Skeletal muscle satellite cell (primary cell): ENCODE measurements at regions not wholly inside any gene's neighbourhood (a gene's known extent, or its start where the extent isn't known, plus 50 kb on each side); places are given as distances from the start of the nearest gene placed in this dataset.

Source experiments
- H3K27me3 ChIP-seq: 2 replicates; pipeline ENCODE4 v1.7.0; 2013; ENCODE audit warnings: low read length; ENCODE audit not compliant: control insufficient read depth, insufficient read depth
- H3K36me3 ChIP-seq: 2 replicates; pipeline ENCODE4 v1.7.0; 2013; ENCODE audit warnings: mild to moderate bottlenecking, control low read depth, low read length; ENCODE audit not compliant: insufficient read depth
- H3K4me1 ChIP-seq: 2 replicates; pipeline ENCODE4 v1.7.0; 2013; ENCODE audit warnings: low read length; ENCODE audit not compliant: control insufficient read depth, insufficient read depth
- H3K4me2 ChIP-seq: 2 replicates; pipeline ENCODE4 v1.7.0; 2013; ENCODE audit warnings: mild to moderate bottlenecking, low read length
- H3K4me3 ChIP-seq: 2 replicates; pipeline ENCODE4 v1.7.0; 2013; ENCODE audit warnings: low read length
- H3K9ac ChIP-seq: 2 replicates; pipeline ENCODE4 v1.7.0; 2013; ENCODE audit warnings: mild to moderate bottlenecking, low read depth, low read length, moderate library complexity
- H3K9me3 ChIP-seq: replicated peaks from 2 replicates; pipeline ENCODE4 v1.7.0; 2013; ENCODE audit warnings: mild to moderate bottlenecking, control low read depth, low read length

GRCh38 chrX:107537815-107538214, 88.4 kb downstream of the FRMPD3 start:
- H3K36me3 ChIP-seq, result no peaks in the 10 kb centered on the region

GRCh38 chrX:107541244-107541643, 87.1 kb upstream of the PRPS1 start:
- H3K9me3 ChIP-seq, result no peaks in the 10 kb centered on the region
- H3K27me3 ChIP-seq, result peaks cover 17% of the 10 kb centered on the region
- no peak overlapping the region for H3K9ac ChIP-seq
- H3K36me3 ChIP-seq, result no peaks in the 10 kb centered on the region
- no peak overlapping the region for H3K4me2 ChIP-seq
- H3K4me1 ChIP-seq, result no peaks in the 10 kb centered on the region
- H3K4me3 ChIP-seq, result no peak overlapping the region

More at GRCh38 chrX:107537815-107538214, 88.4 kb downstream of the FRMPD3 start:
- peaks cover 19% of the 10 kb centered on the region for H3K27me3 ChIP-seq
- H3K9ac ChIP-seq, result no peak overlapping the region
- no peaks in the 10 kb centered on the region for H3K4me1 ChIP-seq
- no peak overlapping the region for H3K4me3 ChIP-seq
- no peaks in the 10 kb centered on the region for H3K9me3 ChIP-seq
- H3K4me2 ChIP-seq, result no peak overlapping the region

GRCh38 chrX:107542040-107542439, 86.3 kb upstream of the PRPS1 start:
- Histone ChIP-seq H3K4me2 (no peak overlapping the region), H3K9me3 (no peaks in the 10 kb centered on the region), H3K36me3 (no peaks in the 10 kb centered on the region), H3K9ac (no peak overlapping the region), H3K27me3 (peaks cover 25% of the 10 kb centered on the region), H3K4me3 (no peak overlapping the region), H3K4me1 (no peaks in the 10 kb centered on the region)

GRCh38 chrX:107542500-107542899, 85.8 kb upstream of the PRPS1 start:
- Histone ChIP-seq H3K4me1 (no peaks in the 10 kb centered on the region), H3K36me3 (no peaks in the 10 kb centered on the region), H3K9ac (no peak overlapping the region), H3K4me3 (no peak overlapping the region), H3K27me3 (peaks cover 29% of the 10 kb centered on the region), H3K4me2 (no peak overlapping the region), H3K9me3 (no peaks in the 10 kb centered on the region)

GRCh38 chrX:107547621-107548020, 80.7 kb upstream of the PRPS1 start:
- no peak overlapping the region for H3K9ac ChIP-seq
- H3K9me3 ChIP-seq, result no peaks in the 10 kb centered on the region
- no peak overlapping the region for H3K4me2 ChIP-seq
- no peaks in the 10 kb centered on the region for H3K4me1 ChIP-seq
- H3K27me3 ChIP-seq, result peaks cover 44% of the 10 kb centered on the region
- H3K36me3 ChIP-seq, result no peaks in the 10 kb centered on the region
- no peak overlapping the region for H3K4me3 ChIP-seq

- H3K4me1 ChIP-seq, result no peaks in the 10 kb centered on the region
- H3K9me3 ChIP-seq, result no peaks in the 10 kb centered on the region
- H3K27me3 ChIP-seq, result peaks cover 41% of the 10 kb centered on the region
- no peak overlapping the region for H3K4me3 ChIP-seq
- no peaks in the 10 kb centered on the region for H3K36me3 ChIP-seq
- H3K9ac ChIP-seq, result no peak overlapping the region
- H3K4me2 ChIP-seq, result no peak overlapping the region
Observed at GRCh38 chrX:107548775-107549174, 79.5 kb upstream of the PRPS1 start.

GRCh38 chrX:107549504-107549903, 78.8 kb upstream of the PRPS1 start:
- Histone ChIP-seq H3K27me3 (peaks cover 41% of the 10 kb centered on the region), H3K4me2 (no peak overlapping the region), H3K9me3 (no peaks in the 10 kb centered on the region), H3K36me3 (no peaks in the 10 kb centered on the region), H3K4me1 (no peaks in the 10 kb centered on the region), H3K4me3 (no peak overlapping the region), H3K9ac (no peak overlapping the region)

GRCh38 chrX:107551546-107551945, 76.8 kb upstream of the PRPS1 start:
- H3K4me3 ChIP-seq, result no peak overlapping the region
- no peaks in the 10 kb centered on the region for H3K9me3 ChIP-seq
- H3K9ac ChIP-seq, result no peak overlapping the region
- no peaks in the 10 kb centered on the region for H3K36me3 ChIP-seq
- H3K4me1 ChIP-seq, result no peaks in the 10 kb centered on the region
- H3K27me3 ChIP-seq, result peaks cover 40% of the 10 kb centered on the region
- H3K4me2 ChIP-seq, result no peak overlapping the region

GRCh38 chrX:107552930-107553329, 75.4 kb upstream of the PRPS1 start:
- no peak overlapping the region for H3K4me3 ChIP-seq
- no peaks in the 10 kb centered on the region for H3K36me3 ChIP-seq
- no peak overlapping the region for H3K4me2 ChIP-seq
- H3K9me3 ChIP-seq, result no peaks in the 10 kb centered on the region
- H3K27me3 ChIP-seq, result peaks cover 32% of the 10 kb centered on the region
- no peak overlapping the region for H3K9ac ChIP-seq
- no peaks in the 10 kb centered on the region for H3K4me1 ChIP-seq

GRCh38 chrX:107556967-107557366, 71.3 kb upstream of the PRPS1 start:
- H3K9ac ChIP-seq, result no peak overlapping the region
- no peaks in the 10 kb centered on the region for H3K4me1 ChIP-seq
- no peak overlapping the region for H3K4me2 ChIP-seq
- H3K4me3 ChIP-seq, result no peak overlapping the region
- H3K9me3 ChIP-seq, result no peaks in the 10 kb centered on the region
- H3K27me3 ChIP-seq, result peaks cover 11% of the 10 kb centered on the region
- H3K36me3 ChIP-seq, result no peaks in the 10 kb centered on the region

GRCh38 chrX:107559506-107559905, 68.8 kb upstream of the PRPS1 start:
- Histone ChIP-seq H3K36me3 (no peaks in the 10 kb centered on the region), H3K4me3 (no peak overlapping the region), H3K27me3 (peaks cover 10% of the 10 kb centered on the region), H3K9ac (no peak overlapping the region), H3K4me2 (no peak overlapping the region), H3K9me3 (no peaks in the 10 kb centered on the region), H3K4me1 (peaks cover 12% of the 10 kb centered on the region)

GRCh38 chrX:107560041-107560440, 68.3 kb upstream of the PRPS1 start:
- peaks cover 12% of the 10 kb centered on the region for H3K4me1 ChIP-seq
- H3K27me3 ChIP-seq, result peaks cover 6% of the 10 kb centered on the region
- H3K4me2 ChIP-seq, result no peak overlapping the region
- H3K4me3 ChIP-seq, result no peak overlapping the region
- no peak overlapping the region for H3K9ac ChIP-seq
- H3K36me3 ChIP-seq, result no peaks in the 10 kb centered on the region
- H3K9me3 ChIP-seq, result no peaks in the 10 kb centered on the region
